GM18511 (cell line): ENCODE measurements at regions not wholly inside any gene's neighbourhood (a gene's known extent, or its start where the extent isn't known, plus 50 kb on each side); places are given as distances from the start of the nearest gene placed in this dataset.
"Not testable (repeated sequence)": the region's sequence is repeated elsewhere in the genome, so short reads cannot be mapped to it uniquely, and the experiment has no call there.

Experiments
- ATAC-seq: cut with Tn5 transposase; IDR thresholded peaks from one replicate; pipeline ENCODE4 v1.9.1; 2021; ENCODE audit warnings: mild to moderate bottlenecking, moderate library complexity; ENCODE audit not compliant: unreplicated experiment

DNA sequence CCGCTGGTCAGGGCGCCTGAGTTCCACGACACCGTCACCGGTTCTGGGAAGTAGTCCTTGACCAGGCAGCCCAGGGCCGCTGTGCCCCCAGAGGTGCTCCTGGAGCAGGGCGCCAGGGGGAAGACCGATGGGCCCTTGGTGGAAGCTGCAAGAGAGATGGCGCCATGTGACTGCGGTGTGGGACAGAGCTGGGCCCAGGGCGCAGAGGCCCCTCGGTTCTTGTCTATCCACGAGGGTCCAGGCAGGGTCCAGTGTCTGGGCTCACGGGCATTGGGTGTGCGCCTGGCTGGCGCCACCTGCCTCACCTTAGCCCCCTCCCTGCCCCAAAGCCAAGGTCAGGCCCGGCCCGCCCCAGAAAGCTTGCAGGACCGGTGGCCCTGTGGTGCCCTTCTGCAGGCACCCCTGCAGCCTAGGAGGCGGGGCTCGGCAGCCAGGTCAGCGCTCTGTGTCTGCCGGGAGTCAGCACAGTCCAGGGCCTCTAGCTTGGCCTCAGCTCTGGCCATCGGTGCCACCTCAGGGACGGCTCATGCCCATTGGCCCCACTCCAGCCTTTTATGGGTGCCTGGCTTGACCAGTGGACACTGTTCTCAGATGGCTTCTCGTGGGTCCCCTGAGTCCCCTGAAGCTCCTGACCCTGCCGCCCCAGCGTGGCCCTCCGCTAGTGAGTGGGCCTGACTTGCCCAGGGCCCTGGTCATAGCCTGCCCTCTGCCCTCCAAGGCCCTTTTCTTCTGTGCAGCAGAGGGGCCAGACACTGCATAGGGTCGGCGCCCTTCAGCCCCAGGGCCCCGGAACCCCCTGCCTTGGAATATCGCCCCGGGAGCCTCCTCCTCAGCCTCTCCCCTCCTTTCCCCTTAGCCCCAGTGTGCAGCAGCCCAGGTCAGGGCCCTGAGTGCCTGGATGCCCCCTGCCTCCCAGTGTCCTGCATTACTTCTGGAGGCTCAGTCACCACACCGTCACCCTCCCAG lies 245.2 kb downstream of the TMEM121 start:
- ATAC-seq, result not testable (repeated sequence)

DNA sequence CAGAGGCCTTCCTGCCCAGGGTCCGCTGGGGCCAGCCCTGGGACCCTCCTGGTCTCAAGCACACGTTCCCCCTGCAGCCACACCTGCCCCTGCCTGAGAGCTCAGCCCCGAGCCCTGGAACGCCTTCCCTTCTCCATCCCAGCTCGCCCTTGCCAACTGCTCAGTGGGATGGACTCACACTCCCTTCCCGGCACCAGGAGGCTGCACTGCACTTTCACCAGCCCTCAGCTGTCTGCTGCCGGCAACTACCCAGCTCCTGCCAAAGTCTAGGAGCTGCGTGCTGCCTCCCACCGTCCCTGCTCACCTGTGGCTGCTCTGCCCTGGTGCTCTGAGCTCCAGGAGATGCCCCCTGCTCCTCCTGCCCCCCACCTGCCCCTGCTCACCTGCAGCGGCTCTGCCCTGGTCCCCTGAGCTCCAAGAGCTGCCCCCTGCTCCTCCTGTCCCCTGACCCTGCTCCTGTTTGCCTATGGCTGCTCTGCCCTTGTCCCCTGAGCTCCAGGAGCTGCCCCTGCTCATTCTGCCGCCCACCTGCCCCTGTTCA lies 246.4 kb downstream of the TMEM121 start:
- not testable (repeated sequence) for ATAC-seq

DNA sequence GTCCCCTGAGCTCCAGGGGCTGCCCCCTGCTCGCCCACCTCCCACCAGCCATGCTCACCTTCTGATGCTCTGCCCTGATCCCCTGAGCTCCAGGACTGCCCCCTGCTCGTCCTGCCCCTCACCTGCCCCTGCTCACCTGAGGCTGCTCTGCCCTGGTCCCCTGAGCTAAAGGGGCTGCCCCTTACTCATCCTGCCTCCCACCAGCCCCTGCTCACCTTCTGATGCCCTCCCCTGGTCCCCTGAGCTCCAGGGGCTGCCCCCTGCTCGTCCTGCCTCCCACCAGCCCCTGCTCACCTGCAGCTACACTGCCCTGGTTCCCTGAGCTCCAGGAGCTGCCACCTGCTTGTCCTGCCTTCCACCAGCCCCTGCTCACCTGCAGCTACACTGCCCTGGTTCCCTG lies 247.2 kb downstream of the TMEM121 start:
- ATAC-seq, result no peak

DNA sequence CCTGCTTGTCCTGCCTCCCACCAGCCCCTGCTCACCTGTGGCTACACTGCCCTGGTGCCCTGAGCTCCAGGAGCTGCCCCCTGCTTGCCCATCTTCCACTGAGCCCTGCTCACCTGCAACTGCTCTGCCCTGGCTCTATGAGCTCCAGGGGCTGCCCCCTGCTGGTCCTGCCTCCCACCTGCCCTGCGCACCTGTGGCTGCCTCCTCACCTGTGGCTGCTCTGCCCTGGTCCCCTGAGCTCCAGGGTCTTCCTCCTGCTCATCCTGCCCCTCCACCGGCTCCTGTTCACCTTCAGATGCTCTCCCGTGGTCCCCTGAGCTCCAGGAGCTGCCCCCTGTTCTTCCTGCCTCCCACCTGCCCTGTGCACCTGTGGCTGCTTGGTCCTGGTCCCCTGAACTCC lies 247.6 kb downstream of the TMEM121 start:
- ATAC-seq, result no peak

DNA sequence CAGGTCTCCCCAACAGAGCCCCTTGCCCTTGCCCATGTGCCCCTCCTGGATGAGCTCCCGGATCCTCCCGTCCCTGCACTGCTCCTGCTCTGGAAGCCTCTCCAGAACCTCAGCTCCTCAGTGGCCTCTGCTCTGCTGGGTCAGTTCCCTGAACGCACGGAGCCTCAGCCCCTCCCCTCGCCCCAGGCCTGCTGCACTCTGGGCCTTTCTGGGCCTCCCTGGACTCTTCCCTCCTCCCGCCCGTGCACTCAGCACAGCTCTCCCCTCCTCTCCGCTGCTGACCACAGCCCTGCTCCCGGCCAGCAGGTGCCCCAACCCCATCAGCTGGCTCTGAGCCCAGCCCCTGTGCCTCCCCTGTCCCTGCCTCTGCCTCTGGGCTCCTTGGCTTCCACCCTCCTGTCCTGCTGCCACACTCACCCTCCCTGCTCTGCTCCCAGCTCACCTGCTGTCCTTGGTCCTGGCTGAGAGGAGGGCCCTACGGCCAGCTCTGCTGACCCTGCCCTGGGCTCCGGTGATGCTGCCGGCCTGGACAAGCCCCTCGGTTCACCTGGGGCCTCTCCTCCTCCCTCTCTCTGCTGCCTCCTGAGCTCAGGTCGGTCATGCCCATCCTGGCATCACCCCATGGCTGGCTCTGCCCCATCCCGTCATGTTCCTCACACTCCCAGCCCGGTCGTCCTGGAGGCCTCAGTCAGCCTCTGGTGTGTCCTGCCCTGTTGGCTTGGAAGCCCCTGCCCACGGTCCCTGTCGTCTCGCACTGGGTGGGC lies 248.4 kb downstream of the TMEM121 start:
- ATAC-seq, result not testable (repeated sequence)

DNA sequence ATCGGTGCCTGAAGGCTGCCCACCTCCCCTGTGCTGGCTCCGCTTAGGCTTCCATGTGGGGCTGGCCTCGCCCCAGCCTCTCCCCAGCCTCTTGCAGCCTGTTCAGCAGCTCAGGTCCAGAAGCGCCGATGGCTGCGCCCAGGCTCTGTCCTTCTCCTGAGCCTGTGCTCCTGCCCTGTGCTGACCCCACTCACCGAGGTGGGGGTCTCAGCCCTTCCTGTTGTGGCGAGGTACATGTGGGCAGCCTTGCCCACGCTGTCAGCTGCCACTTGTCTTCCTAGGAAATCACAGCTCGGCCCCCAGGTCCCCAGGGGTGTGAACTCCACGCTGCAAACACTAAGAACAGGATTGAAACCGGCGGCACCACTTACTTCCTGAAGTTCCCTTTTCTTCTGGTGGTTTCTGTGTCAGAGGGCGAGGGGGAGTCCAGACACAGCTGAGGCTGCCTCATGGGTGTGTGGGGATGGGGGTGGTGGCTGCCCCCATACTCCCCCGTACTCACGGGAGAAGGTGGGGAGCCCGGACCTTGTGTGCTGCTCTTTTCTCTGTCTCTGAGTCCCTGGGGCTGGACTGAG lies 249.1 kb downstream of the TMEM121 start:
- not testable (repeated sequence) for ATAC-seq

DNA sequence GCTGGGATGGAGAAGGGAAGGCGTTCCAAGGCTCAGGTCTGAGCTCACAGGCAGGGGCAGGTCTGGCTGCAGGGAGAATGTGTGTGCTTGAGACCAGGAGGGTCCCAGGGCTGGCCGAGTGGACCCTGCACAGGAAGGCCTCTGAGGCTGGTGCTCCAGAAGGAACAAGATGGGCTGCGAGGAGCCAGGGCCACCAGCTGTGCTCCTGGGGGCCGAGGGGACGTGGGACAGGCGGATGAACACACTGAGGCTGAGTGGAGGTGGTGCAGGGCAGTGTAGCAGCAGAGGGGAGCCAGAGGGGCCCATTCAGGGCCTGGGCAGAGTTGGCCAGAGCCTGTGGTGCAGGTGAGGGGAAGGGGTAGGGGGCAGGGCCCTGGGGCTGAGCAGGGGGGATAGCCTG lies 249.7 kb downstream of the TMEM121 start:
- not testable (repeated sequence) for ATAC-seq

DNA sequence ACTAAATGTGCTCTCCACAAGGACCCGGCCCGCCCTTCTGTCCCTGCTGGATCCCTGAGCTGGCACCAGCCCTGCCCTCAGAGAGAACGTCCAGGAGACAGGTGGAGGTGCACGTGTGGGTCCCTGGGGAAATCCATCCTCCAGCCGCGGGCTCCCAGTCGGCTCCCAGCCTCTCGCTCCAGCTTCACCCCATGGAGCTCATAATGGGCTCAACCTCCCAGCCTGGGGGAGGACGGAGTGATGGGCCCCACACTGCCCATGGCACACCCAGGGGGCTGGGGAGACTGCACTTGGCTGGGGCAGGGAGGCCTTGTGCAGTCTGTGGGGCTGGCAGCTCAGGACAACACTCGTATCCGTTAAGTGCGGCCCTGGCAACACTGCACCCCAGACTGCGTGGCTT lies 250.5 kb downstream of the TMEM121 start:
- ATAC-seq, result no peak

DNA sequence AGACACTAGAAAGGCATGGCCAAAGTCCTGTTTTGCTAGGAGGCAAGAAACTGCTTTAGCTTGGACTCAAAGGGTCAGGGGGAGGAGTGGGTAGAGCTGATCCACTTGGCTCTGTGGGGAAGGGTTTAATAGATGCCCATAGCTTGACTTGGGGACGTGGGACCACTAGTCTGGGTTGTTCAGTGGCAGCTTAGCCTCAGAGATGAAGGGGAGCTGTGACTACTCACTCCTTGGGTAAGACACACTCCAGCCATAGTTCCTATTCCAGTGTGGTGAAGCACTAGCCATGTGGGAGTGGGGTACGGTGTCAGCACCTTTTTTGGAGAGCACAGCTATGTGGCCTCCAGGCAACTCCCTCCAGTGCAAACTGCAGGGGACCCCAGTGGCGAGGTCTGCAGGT lies 257.3 kb downstream of the TMEM121 start:
- ATAC-seq, result no peak

DNA sequence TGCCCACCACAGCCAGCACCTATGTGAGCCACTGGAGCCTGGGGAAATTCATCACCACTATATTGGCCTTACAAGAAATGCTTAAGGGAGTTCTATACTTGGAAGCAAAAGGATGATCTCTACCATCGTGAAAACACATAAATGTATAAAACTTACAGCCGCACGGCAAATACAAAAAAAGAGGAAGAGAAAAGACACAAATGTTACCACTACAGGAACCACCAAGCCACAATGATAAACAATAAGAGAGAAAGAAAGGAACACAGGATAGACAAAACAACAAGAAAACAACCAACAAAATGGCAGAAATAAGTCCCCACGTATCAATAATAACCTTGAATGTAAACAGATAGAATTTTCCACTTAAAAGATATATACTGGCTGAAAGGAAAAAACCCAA lies 267.5 kb downstream of the TMEM121 start:
- no peak for ATAC-seq

DNA sequence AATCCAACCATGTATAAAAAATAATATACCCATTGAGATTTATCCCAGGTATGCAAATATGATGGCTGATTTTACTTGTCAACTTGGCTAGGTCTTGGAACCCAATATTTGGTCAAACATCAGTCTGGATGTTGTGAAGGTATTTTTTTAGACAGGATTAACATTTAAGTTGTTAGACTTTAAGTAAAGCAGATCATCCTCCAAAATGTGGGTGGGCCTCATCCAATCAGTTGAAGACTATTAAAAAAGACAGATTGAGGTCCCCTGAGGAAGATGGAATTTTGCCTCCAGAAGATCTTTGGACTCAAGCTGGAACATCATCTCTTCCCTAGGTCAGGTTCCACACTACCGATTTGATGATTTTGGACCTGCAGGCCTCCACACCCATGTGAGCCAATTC lies 271.2 kb downstream of the TMEM121 start:
- no peak for ATAC-seq

DNA sequence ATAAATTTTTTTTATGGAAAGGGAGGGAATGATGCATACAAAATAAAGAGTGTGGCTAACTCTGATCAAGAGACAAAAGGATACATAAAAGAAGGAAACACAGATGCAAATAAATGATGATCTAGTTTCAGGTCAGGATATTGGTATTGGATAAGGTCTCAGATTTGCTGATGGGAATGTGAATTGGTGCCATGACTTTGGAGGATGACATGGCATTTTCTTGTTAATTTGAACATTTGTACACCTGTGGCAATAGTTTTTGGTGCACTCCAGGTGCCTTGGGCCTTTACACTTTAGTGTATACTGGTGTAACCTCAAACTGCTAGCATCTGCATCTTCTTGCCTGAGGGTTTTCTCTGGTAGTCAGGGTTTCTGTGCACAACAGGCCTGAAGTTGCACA lies 279.3 kb downstream of the TMEM121 start:
- no peak for ATAC-seq

DNA sequence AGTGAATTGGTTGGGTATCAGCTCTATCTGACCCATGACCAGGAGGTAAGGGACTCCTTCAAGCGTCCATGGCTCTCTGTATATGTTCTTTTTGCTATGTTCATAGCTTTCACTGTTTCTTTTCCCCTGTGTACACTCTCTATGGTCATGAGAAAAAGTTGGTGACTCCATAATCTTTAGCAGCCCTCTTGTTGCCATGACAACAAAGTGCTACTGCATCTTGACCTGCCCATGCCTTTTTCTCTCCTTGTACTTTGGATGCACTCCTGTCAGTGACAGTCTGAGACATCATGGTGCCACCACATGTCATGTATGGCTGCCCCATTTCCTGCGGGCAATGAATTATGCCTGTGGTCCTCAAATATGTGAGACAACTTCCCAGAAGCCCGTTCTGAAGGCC lies 280.2 kb downstream of the TMEM121 start:
- ATAC-seq, result no peak

DNA sequence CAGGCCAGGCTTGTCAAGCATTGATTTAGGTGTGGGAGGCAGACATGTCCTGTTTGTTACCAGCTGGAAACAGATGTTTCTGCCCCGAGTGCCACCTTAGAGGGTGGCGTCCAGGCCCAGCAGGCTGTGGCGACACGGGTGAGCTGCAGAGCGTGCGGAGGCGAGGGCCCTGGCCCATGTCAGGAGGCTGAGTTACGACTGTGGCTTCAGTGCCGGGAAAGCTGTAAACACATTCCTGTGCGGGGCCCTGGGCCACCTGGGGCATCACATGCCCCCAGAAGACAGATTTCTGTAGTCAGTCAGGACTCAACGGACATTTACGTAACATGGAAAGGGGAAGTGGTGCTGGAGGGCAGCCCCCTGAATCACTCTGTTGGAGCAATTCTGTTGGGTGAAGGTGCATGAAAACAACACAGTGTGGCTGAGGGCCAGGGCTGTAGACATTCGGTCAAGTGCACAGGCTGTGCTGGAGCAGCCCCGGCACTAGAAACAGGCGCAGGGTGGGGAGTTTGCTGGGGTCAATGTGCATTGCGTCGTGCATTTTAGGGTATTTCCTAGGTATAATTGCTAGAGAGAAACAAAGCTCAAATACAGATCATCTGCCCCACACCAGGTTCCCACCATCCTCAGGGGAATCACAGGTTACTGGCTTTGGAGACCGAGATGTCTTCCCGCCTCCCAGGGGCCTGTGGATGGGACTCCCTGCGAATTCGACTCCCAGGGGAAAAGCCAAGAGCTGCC lies 291.8 kb downstream of the TMEM121 start:
- peak; percentile 88 for ATAC-seq

DNA sequence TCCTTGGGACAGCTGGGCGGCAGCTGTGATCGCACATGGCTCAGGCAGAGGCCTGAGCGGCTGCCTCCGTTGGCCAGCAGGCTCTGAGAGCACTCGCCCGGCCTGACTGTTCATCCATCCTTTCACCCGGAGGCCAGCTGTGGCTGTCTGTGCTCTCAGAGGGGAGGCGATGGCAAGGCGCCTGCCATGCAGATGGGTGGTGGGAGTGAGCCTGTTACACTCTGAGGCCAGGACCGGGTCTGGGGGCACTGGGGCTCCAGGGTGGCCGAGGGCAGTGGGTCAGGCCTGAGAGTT lies 292.3 kb downstream of the TMEM121 start:
- peak; percentile 23 for ATAC-seq

DNA sequence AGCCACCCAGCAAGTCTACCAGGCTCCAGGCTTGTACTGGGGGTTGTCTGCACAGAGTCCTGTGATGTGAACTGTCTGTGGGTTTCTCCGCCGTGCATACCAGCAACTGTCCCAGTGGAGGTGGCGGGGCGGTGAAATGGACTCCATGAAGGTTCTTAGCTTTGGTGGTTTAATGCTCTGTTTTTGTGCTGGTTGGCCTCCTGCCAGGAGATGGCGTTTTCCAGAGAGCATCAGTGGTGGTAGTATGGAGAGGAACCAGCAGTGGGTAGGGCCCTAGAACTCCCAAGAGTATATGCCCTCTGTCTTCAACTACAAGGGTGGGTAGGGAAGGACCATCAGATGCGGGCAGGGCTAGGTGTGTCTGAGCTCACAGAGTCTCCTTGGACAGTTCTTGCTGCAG lies 303.8 kb downstream of the TMEM121 start:
- no peak for ATAC-seq

DNA sequence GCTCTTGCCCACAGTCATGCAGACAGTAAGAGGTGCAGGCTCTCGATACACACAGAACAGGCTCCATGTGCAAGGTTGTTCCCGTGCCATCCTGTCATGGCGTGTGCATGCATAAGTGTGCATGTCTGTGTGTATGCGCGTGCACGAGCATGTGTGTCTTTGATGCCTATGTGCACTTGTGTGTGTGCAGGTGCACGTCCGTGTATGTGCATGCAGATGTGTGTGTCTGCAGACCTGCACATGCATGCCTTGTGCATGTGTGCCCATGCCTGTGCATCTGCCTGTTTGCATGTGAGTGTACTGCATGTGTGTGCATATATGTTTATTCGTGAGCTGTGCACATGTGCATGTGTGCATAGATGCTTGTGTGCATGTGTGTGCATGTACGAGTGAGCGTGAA lies 309.8 kb downstream of the TMEM121 start:
- no peak for ATAC-seq

DNA sequence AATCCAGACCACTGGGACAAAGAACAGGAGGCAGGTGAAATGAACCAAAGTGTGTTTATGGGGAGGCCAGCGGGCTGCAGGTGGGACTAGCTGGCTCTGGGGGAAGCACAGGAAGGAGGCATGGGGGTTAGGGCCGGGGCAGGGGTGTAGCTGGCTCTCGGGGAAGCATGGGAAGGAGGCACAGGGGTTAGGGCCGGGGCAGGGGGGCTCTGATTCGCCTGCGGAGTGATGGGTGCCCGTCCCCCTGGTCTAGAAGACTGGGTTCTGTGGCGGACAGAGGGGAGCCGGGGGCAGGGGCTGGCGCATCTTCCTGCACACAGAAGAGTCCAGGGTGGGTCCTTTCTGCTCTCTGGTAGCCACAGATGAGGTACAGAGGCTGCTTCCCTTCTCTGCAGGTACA lies 310.3 kb downstream of the TMEM121 start:
- ATAC-seq, result no peak

DNA sequence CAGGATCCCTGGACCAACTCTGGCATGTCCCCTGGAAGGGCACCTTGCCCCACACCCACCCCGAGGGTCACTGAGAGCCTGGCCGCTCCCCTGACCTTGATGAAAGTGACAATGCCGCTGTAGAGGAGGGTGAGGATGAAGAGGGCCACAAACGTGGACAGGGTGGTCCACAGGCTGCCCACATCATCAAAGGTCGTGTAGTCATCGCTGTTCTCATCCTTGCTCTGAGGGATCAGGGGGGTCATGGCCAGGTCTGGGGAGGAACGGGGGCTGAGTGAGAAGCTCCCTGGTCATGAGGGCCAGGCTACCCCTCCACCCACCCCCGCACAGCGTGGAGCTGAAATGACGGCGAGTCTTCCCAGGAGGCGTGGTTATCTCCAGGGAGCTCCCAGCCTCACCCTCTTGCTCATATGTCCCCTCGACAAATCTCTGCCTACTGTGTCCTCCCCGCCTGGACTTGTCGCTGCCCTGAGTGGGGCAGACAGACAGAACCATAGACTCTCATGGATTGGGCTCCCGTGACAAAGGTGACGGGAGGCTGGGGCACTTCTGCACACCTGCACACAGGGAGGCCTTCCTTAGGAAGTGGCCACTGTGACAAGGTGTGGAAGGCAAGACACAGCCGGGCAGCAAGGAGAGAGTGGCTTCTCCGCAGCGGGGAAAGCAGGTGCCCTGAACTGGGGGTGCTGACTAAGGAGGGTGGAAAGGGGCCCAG lies 311.1 kb downstream of the TMEM121 start:
- ATAC-seq, result no peak

DNA sequence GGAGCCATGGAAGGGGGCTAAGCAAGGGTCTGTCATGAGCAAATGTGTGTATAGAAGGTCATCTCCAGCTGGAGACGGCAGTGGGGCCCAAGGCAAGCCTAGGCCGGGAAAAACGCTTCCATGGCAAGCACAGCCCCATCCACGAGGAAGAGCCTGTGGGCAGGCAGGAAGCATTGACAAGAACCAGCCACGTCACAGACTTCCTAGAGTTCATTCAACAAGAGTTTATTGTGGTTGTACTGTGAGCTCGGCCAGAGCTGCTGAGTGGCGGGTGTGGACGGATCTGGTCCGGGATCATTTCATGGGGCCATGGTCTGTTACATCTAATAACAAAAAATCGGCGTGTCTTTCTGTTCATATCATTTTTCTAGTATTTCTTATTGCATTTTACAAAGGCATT lies 311.7 kb downstream of the TMEM121 start:
- ATAC-seq, result no peak
